ENCODE measurements at regions not wholly inside any gene's neighbourhood (a gene's known extent, or its start where the extent isn't known, plus 50 kb on each side); places are given as distances from the start of the nearest gene placed in this dataset.

GRCh38 chr6:104019075-104019753 lies 840.5 kb downstream of the HACE1 start:
- DNase-seq, result no peak

GRCh38 chr6:104017410-104018381 lies 842.0 kb downstream of the HACE1 start:
- no peak for DNase-seq

- no peak for DNase-seq
Observed at GRCh38 chr6:104014163-104014959, 845.4 kb downstream of the HACE1 start.

- DNase-seq, result no peak
Observed at GRCh38 chr6:104013312-104013971, 846.3 kb downstream of the HACE1 start.

- no peak for DNase-seq
Observed at GRCh38 chr6:104010897-104011296, 848.8 kb downstream of the HACE1 start.

- no peak for DNase-seq
Observed at GRCh38 chr6:104003803-104004516, 855.8 kb downstream of the HACE1 start.

GRCh38 chr6:103995571-103995970 lies 864.1 kb downstream of the HACE1 start:
- DNase-seq, result no peak

- no peak for DNase-seq
Observed at GRCh38 chr6:103983860-103984259, 875.9 kb downstream of the HACE1 start.

GRCh38 chr6:103983011-103983410 lies 876.7 kb downstream of the HACE1 start:
- DNase-seq, result no peak

- no peak for DNase-seq
Observed at GRCh38 chr6:103982574-103982973, 877.1 kb downstream of the HACE1 start.

GRCh38 chr6:103979308-103979707 lies 880.4 kb downstream of the HACE1 start:
- DNase-seq, result no peak

GRCh38 chr6:103937389-103937788 lies 922.3 kb downstream of the HACE1 start:
- no peak for DNase-seq

- no peak for DNase-seq
Observed at GRCh38 chr6:103925317-103925716, 934.4 kb downstream of the HACE1 start.

- no peak for DNase-seq
Observed at GRCh38 chr6:103910018-103910417, 949.7 kb downstream of the HACE1 start.

- no peak for DNase-seq
Observed at GRCh38 chr6:103908898-103909297, 950.8 kb downstream of the HACE1 start.

GRCh38 chr6:103895136-103895535 lies 964.6 kb downstream of the HACE1 start:
- no peak for DNase-seq

- no peak for DNase-seq
Observed at GRCh38 chr6:103893141-103893581, 966.6 kb downstream of the HACE1 start.

- DNase-seq, result no peak
Observed at GRCh38 chr6:103886951-103887350, 972.8 kb downstream of the HACE1 start.

- no peak for DNase-seq
Observed at GRCh38 chr6:103885446-103885845, 974.3 kb downstream of the HACE1 start.

GRCh38 chr6:103879800-103880199 lies 979.9 kb downstream of the HACE1 start:
- DNase-seq, result no peak

- no peak for DNase-seq
Observed at GRCh38 chr6:103875221-103875620, 984.5 kb downstream of the HACE1 start.

GRCh38 chr6:103874575-103874974 lies 985.1 kb downstream of the HACE1 start:
- no peak for DNase-seq
